T-helper 2 cell treated with Interferon-gamma antibody and Interleukin-4, amounts not matched to agents 5 μg/mL and 100 μg/mL, for 36 hours (primary cell): ENCODE measurements at regions not wholly inside any gene's neighbourhood (a gene's known extent, or its start where the extent isn't known, plus 50 kb on each side); places are given as distances from the start of the nearest gene placed in this dataset.

Source experiments
- DNase-seq: peaks from one replicate; pipeline ENCODE4 v3.0.0; 2021; ENCODE audit warnings: low spot score
- H3K27ac Mint-ChIP-seq: one replicate; pipeline ENCODE4 v1.8.0; 2021; ENCODE audit warnings: mild to moderate bottlenecking, mixed read lengths
- H3K27me3 Mint-ChIP-seq: one replicate; pipeline ENCODE4 v1.8.0; 2021; ENCODE audit warnings: low read depth, mixed read lengths
- H3K36me3 Mint-ChIP-seq: one replicate; pipeline ENCODE4 v1.8.0; 2021; ENCODE audit warnings: low read depth, mixed read lengths
- H3K4me1 Mint-ChIP-seq: one replicate; pipeline ENCODE4 v1.8.0; 2021; ENCODE audit warnings: low read depth, mixed read lengths
- H3K4me3 Mint-ChIP-seq: one replicate; pipeline ENCODE4 v1.8.0; 2022; ENCODE audit warnings: mild to moderate bottlenecking, moderate library complexity, mixed read lengths
- H3K9me3 Mint-ChIP-seq: one replicate; pipeline ENCODE4 v1.8.0; 2021; ENCODE audit warnings: mixed read lengths

DNA sequence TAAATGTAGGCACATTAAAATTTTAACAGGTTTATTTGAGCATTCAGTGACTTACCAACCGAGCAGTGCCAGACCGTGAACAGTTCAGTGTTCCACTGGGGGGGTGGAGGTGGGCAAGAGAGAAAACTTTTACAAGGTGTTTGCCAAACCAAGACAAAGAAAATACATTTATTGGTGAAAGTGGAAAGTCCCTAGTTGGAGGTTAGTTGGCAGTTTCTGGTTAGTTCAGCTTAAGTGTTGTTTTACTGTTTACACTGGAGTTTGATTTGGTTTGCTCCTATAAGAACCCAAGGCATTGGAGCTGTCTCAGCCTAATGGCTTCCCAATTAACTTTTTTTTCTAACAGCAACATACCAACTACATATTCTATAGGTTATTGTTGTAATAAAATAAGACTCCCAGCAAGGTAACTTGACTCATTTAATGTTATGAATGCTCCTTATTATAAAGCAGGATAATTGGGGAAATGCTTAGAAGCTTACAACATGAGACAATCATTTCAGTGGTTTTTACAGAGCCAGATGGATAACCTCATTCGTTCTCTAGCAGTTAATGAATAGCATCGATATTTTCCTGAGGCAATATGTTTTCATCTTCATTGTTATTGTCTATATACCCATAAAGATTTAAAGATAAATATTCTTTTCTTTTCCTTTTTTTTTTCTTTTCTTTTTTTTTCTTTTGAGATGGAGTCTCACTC lies 115.8 kb downstream of the ETNK1 start:
- no peaks in the 10 kb centered on the region for H3K9me3 Mint-ChIP-seq
- no peak overlapping the region for H3K4me3 Mint-ChIP-seq
- H3K4me1 Mint-ChIP-seq = no peaks in the 10 kb centered on the region

DNA sequence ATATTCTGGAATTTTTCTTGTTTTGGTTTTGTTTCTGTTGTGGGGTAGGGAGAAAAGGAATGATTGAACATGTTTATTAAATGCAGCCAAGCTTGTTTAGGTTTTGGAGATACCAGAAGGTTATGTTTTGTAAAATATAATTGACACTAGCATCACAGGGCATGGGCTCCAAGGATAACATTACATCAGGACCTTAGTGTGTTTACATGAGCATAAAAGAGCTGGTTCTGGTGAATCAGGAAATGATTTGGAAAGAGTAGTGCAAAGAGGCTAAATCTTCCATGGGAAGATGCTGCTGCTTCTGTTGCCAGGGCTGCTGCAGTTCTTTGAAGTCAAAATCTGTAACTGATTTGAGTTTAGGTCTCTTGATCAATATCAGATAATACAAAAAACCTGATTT lies 118.7 kb downstream of the ETNK1 start:
- H3K4me3 Mint-ChIP-seq = no peak overlapping the region
- peaks cover 2% of the 10 kb centered on the region for H3K27me3 Mint-ChIP-seq
- no peaks in the 10 kb centered on the region for H3K4me1 Mint-ChIP-seq

More for the DNA sequence above, 115.8 kb downstream of the ETNK1 start:
- H3K27me3 Mint-ChIP-seq = peaks cover 2% of the 10 kb centered on the region
- H3K36me3 Mint-ChIP-seq = no peaks in the 10 kb centered on the region
- DNase-seq = no peak
- no peak overlapping the region for H3K27ac Mint-ChIP-seq

DNA sequence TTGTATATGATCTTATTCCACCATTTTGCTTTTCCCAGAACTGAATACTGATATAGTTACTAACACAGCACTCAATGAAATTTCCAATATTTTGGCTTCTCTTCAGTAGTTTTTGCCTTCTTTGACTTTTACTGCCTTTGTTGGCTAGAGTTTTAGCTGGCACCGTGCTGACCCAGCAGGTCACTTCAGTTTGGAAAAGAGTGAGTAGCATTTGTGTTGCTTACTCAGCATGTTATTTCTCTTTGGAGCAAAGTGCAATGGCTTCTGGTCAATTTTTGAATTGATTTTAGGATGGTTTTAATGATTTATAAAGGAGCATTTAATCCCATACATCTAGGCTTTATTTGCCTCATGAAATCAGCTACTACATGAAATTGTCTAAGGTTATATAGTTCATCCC lies 119.2 kb downstream of the ETNK1 start:
- H3K36me3 Mint-ChIP-seq = no peaks in the 10 kb centered on the region
- no peaks in the 10 kb centered on the region for H3K27me3 Mint-ChIP-seq
- no peak overlapping the region for H3K4me3 Mint-ChIP-seq
- DNase-seq = no peak
- H3K27ac Mint-ChIP-seq = no peak overlapping the region
- no peaks in the 10 kb centered on the region for H3K9me3 Mint-ChIP-seq
- H3K4me1 Mint-ChIP-seq = no peaks in the 10 kb centered on the region

More for the DNA sequence above, 118.7 kb downstream of the ETNK1 start:
- H3K36me3 Mint-ChIP-seq = no peaks in the 10 kb centered on the region
- no peaks in the 10 kb centered on the region for H3K9me3 Mint-ChIP-seq
- H3K27ac Mint-ChIP-seq = no peak overlapping the region
- DNase-seq = no peak

DNA sequence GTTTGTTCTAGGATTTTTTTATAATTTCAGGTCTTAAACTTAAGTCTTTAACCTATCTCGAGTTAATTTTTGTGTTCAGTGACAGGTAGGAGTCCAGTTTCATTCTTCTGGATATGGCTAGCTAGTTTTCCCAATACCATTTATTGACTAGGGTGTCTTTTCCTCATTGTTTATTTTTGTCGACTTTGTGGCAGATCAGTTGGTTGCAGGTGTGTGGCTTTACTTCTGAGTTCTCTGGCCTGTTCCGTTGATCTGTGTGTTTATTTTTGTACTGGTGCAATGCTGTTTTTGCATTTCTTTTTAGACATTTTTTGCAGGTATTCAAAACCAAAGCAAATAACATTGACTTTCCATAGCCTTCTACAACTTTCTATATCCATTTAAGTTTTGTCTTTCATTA lies 121.7 kb downstream of the ETNK1 start:
- DNase-seq = no peak
- H3K36me3 Mint-ChIP-seq = no peaks in the 10 kb centered on the region
- H3K4me3 Mint-ChIP-seq = no peak overlapping the region
- no peaks in the 10 kb centered on the region for H3K27me3 Mint-ChIP-seq
- H3K27ac Mint-ChIP-seq = no peak overlapping the region
- H3K4me1 Mint-ChIP-seq = no peaks in the 10 kb centered on the region
- H3K9me3 Mint-ChIP-seq = no peaks in the 10 kb centered on the region

DNA sequence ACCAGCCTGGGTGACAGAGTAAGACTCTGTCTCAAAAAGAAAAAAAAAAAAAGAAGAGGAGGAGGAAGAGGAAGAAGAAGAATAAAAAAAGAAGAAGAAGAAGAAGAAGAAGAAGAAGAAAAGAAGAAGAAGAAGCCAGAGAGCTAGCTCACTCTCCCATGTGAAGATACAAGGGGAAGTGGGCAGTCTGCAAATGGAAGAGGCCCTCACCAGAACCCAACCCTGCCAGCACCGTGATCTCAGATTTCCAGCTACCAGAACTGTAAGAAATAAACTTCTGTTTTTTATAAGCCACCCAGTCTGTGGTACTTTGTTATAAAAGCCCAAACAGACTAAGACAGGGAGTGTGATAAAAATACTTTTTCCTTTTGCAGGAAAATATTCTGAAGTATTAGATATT lies 130.7 kb downstream of the ETNK1 start:
- DNase-seq = no peak
- Mint-ChIP-seq H3K27me3 (no peaks in the 10 kb centered on the region), H3K27ac (no peak overlapping the region), H3K9me3 (no peaks in the 10 kb centered on the region), H3K4me3 (no peak overlapping the region), H3K4me1 (no peaks in the 10 kb centered on the region), H3K36me3 (no peaks in the 10 kb centered on the region)

DNA sequence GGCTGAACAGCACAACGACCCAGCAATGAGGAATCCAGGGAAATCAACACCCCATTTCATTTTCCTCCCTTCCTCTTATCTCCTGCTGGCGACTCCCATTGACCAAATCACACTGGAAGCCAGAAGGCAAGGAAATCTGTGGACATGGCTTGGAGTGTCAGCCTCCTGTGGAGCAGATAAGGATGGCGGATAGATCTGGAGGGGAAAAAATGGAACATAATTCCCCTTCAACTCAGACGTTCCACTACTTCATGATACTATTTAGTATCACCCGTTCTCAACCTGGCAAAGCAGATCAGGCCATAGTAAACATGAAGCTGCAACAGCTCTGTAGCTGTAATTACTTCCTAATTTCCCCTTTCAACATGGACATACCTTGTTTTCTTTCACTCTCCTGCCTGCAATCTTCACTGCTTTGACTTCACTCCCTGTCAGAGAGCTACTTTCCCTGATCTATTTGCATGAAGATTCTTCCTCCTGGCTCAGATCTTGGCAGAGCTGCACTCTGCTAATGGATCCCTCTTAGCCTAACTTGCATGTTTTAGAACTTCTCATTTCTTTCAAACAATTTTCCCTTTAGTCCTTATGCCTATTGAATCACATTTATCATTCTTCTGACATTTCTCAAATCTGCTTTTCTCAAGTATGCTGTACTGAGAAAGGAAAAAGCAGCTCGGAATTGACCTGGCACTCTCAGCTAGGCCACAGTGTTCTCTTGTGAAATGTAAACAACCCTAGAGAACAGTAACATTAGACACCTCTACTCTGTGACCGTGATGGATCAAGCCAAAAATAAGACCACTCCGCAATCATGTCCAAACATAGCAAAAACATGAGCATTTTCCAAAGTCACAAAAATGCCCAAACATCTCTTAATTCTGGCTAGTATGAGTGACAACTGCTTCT lies 135.1 kb downstream of the ETNK1 start:
- no peak overlapping the region for H3K27ac Mint-ChIP-seq
- no peaks in the 10 kb centered on the region for H3K9me3 Mint-ChIP-seq
- no peaks in the 10 kb centered on the region for H3K27me3 Mint-ChIP-seq
- H3K4me3 Mint-ChIP-seq = no peak overlapping the region
- no peak for DNase-seq
- no peaks in the 10 kb centered on the region for H3K4me1 Mint-ChIP-seq
- H3K36me3 Mint-ChIP-seq = no peaks in the 10 kb centered on the region

DNA sequence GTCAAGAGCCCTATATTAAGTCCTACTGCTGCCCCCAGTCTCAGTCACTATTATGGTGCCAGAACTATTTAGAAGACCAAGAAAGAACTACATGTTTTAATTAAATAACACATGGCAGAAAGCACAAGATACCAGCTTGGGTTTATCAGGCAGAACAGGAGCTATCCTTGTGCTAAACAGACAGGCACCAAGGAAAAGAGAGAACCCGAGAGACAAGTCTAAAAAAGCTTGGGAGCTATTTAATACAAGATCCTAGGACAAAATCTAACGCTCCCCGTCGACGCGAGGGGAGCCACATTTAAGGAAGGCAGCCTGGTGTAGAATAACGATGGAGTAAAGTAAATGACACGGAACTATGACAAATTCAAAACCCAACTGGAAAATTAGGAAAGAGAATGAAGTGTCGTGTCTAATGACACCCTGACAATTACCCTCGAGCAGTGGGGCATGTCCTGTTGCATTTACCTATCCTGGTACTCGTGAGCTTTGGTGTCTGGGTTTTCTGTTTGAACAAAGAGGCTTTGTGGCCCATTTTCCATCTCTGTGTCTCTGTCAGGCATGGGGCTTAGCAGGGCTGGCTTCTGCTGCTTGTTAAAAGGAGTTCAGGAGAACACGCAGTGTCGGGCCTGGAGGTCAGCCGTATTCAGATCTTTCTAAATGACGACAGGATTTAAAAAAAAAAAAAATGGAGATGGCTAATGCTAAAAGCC lies 140.6 kb downstream of the ETNK1 start:
- Mint-ChIP-seq H3K27me3 (no peaks in the 10 kb centered on the region), H3K4me3 (no peak overlapping the region), H3K9me3 (no peaks in the 10 kb centered on the region), H3K27ac (no peak overlapping the region), H3K4me1 (no peaks in the 10 kb centered on the region), H3K36me3 (no peaks in the 10 kb centered on the region)
- DNase-seq = no peak

DNA sequence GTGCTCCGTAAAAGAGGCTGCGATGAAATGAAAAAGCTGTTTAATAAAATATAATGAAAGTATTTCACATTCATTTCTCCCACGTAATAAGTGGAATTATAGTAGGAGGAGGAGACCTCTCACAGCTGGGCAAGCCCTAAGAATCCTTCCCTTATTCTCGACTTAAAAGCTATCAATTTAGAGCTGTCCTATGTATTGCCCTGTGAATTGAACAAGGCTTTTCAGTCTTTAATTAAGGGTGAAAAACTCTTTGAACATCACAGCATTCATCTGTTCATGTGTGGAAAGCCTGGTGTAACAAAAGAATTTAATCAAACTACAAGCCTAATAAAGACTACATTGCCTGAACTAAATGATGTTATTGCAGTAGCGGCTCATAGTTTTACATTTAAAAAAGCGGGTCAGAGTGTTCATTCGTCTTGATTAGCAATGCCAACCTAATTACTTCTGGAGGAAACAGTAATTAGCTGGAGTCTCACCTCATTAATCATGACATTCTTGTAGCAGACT lies 142.0 kb downstream of the ETNK1 start:
- Mint-ChIP-seq H3K27me3 (no peaks in the 10 kb centered on the region), H3K9me3 (no peaks in the 10 kb centered on the region), H3K36me3 (no peaks in the 10 kb centered on the region), H3K27ac (no peak overlapping the region), H3K4me1 (no peaks in the 10 kb centered on the region), H3K4me3 (no peak overlapping the region)
- DNase-seq = no peak

DNA sequence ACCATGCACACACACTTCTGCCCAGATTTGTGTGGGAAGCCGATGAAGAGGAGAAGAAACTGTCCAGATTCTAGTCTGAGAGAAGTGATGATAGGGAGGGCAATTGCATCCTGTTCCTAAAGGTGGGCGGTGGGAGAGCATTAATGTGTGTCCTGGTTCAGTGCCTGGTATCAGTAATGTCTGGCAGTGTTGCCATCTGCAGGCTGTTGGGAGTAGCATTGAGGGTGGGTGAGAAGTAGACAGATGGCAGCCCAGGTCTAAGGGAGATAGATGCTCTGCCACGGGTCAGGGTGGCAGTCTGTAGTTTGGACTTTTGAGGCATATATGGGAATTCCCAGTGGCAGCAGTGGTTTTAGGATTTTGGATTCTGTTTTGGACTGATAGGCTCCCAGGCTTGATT lies 156.4 kb downstream of the ETNK1 start:
- no peaks in the 10 kb centered on the region for H3K4me1 Mint-ChIP-seq
- no peaks in the 10 kb centered on the region for H3K27me3 Mint-ChIP-seq
- no peaks in the 10 kb centered on the region for H3K9me3 Mint-ChIP-seq
- no peak overlapping the region for H3K27ac Mint-ChIP-seq
- no peak for DNase-seq
- H3K4me3 Mint-ChIP-seq = no peak overlapping the region
- no peaks in the 10 kb centered on the region for H3K36me3 Mint-ChIP-seq

DNA sequence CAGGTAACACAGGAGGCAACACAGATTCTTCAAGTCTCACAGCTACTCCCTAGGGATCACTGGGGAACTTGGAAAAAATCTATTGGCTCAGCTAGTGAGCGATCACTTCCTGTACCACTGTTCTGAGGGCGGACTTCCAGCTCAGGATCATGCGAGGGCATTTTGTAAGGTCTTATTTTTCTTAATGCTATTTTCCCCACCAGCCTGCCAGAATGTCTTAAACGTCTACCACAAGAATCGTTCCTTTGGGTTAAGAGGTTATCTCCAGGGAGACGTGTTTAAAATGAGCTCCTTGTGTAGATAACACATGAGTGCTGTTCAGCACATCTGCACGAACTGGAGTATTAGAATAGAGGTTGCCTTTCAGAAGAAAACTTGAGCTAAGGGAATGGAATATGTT lies 162.6 kb downstream of the ETNK1 start:
- Mint-ChIP-seq H3K4me1 (no peaks in the 10 kb centered on the region), H3K27me3 (no peaks in the 10 kb centered on the region), H3K4me3 (no peak overlapping the region), H3K9me3 (no peaks in the 10 kb centered on the region), H3K27ac (no peak overlapping the region), H3K36me3 (no peaks in the 10 kb centered on the region)
- DNase-seq = no peak

DNA sequence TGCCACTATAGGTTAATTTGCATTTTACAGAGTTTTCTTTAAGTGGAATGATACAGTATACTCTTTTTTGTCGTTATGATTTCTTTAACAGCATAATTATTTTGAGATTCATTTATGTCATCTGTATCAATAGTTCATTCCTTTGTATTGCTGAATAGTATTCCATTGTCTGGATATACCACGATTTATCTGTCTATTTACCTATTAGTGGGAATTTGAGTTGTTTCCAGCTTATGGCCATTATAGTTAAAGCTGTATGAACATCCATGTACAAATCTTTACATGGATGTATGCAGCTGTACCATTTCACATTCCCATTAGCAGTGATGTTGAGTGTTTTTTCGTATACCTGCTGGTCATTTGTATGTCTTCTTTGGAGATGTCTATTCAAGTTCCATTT lies 163.9 kb downstream of the ETNK1 start:
- H3K27me3 Mint-ChIP-seq = no peaks in the 10 kb centered on the region
- H3K36me3 Mint-ChIP-seq = no peaks in the 10 kb centered on the region
- no peaks in the 10 kb centered on the region for H3K9me3 Mint-ChIP-seq
- no peak overlapping the region for H3K27ac Mint-ChIP-seq
- H3K4me3 Mint-ChIP-seq = no peak overlapping the region
- no peaks in the 10 kb centered on the region for H3K4me1 Mint-ChIP-seq
- DNase-seq = no peak

DNA sequence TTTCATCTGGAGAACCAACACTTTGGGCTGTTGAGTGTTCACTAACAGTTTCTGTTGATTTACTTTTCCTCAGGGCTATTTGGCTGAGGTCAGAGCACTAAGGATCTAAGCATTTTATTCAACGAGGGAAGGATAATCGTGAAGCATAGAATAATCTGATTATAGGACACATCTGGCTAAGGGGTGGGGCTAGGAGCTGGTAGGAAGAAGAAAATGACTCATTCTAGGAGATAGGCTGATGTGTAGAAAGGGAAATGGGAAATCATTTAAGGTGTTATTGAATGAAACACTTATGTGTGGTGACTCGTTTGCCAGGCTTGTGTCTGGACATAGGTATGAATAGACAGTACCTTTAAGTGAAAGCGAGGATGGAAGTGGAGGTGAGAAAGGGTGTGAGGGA lies 167.2 kb downstream of the ETNK1 start:
- Mint-ChIP-seq H3K27ac (no peak overlapping the region), H3K4me1 (no peaks in the 10 kb centered on the region), H3K27me3 (no peaks in the 10 kb centered on the region), H3K36me3 (no peaks in the 10 kb centered on the region), H3K9me3 (no peaks in the 10 kb centered on the region), H3K4me3 (no peak overlapping the region)
- no peak for DNase-seq

DNA sequence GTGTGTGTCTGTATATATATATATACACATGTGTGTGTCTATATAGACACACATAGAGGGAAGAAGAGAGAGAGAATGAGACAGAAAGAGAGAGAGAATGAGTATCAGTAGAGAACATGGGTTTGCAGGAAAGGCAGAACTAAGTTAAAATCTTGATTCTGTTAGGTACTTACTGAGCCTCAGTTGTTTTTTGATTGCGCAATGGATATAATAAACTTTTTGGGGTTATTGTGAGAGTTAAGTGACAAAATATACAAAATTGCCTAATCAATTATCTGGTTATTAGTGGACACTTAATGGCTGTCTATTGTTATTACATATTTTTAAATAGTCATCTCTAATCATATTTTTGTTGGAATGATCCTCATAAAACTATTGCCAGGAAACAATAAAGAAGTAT lies 169.0 kb downstream of the ETNK1 start:
- no peak overlapping the region for H3K4me3 Mint-ChIP-seq
- no peaks in the 10 kb centered on the region for H3K9me3 Mint-ChIP-seq
- no peak overlapping the region for H3K27ac Mint-ChIP-seq
- no peaks in the 10 kb centered on the region for H3K4me1 Mint-ChIP-seq
- DNase-seq = no peak
- H3K36me3 Mint-ChIP-seq = no peaks in the 10 kb centered on the region
- no peaks in the 10 kb centered on the region for H3K27me3 Mint-ChIP-seq
